Neuron (in vitro differentiated cells): ENCODE measurements at regions not wholly inside any gene's neighbourhood (a gene's known extent, or its start where the extent isn't known, plus 50 kb on each side); places are given as distances from the start of the nearest gene placed in this dataset.
"Not testable (repeated sequence)": the region's sequence is repeated elsewhere in the genome, so short reads cannot be mapped to it uniquely, and the experiment has no call there.

Source experiments
- H2AFZ ChIP-seq: one replicate; pipeline ENCODE4 v1.6.1; 2013; ENCODE audit warnings: low read depth, mild to moderate bottlenecking, inconsistent platforms, low read length, moderate library complexity
- H3K27me3 ChIP-seq: one replicate; pipeline ENCODE4 v1.6.1; 2013; ENCODE audit warnings: low read length; ENCODE audit not compliant: insufficient read depth
- H3K36me3 ChIP-seq: one replicate; pipeline ENCODE4 v1.6.1; 2013; ENCODE audit warnings: low read length; ENCODE audit not compliant: insufficient read depth
- H3K4me1 ChIP-seq: one replicate; pipeline ENCODE4 v1.6.1; 2013; ENCODE audit warnings: low read length; ENCODE audit not compliant: insufficient read depth
- H3K4me3 ChIP-seq: 2 replicates; pipeline ENCODE4 v1.5.1; 2013; ENCODE audit warnings: mild to moderate bottlenecking, low read length, moderate library complexity
- H3K9me3 ChIP-seq: one replicate; pipeline ENCODE4 v1.6.1; 2013; ENCODE audit warnings: low read length

GRCh38 chr16:29320274-29320999, 86.1 kb downstream of the NPIPB11 start:
- H3K27me3 ChIP-seq: no peaks in the 10 kb centered on the region
- H3K9me3 ChIP-seq: no peaks in the 10 kb centered on the region
- no peak overlapping the region for H2AFZ ChIP-seq
- H3K4me1 ChIP-seq: peaks cover 43% of the 10 kb centered on the region
- H3K4me3 ChIP-seq: no peak overlapping the region
- no peaks in the 10 kb centered on the region for H3K36me3 ChIP-seq

DNA sequence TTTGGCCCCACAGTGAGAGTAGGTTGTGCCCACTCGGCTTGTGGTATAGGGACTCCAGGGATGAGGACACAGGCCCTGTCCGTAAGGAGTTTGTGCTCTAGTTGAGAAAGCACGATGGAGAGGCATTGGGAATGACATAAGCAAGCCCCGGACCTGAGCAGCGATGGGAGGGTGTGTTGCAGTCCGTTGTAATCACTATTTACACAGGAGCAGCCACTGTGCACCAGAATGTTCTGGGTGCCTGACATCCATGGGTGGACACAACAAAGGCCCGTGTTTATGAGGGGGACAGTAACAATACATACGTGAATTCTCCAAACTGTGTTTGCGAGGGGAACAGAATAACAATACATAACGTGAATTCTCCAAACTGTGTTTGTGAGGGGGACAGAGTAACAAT, 86.8 kb downstream of the NPIPB11 start:
- H3K27me3 ChIP-seq: no peaks in the 10 kb centered on the region
- H3K4me3 ChIP-seq: no peak overlapping the region
- H3K36me3 ChIP-seq: no peaks in the 10 kb centered on the region
- no peak overlapping the region for H2AFZ ChIP-seq
- H3K4me1 ChIP-seq: peaks cover 43% of the 10 kb centered on the region
- no peaks in the 10 kb centered on the region for H3K9me3 ChIP-seq

DNA sequence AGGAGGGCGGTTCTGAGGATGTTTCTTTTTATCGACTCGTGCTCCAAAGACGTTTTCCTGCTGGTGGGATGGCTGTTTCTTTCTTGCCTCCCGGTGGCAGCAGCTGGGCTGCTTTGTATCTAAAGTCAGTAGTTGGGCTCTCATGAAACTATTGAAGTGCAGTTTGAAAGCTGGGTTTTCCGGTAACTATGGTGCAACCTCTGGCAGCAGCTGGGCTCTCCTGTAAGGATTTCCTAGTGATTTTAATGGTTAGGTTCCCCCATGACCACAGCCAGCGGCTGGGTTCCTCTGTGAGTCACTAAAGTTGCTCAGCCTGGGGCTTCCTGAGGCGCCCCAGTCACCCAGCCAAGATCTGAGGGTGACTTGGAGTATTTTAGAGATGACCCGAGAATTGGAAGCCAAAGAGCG, 87.9 kb downstream of the NPIPB11 start:
- H3K4me1 ChIP-seq: peaks cover 43% of the 10 kb centered on the region
- not testable (repeated sequence) for H3K9me3 ChIP-seq, H3K27me3 ChIP-seq, H2AFZ ChIP-seq, H3K4me3 ChIP-seq, H3K36me3 ChIP-seq

DNA sequence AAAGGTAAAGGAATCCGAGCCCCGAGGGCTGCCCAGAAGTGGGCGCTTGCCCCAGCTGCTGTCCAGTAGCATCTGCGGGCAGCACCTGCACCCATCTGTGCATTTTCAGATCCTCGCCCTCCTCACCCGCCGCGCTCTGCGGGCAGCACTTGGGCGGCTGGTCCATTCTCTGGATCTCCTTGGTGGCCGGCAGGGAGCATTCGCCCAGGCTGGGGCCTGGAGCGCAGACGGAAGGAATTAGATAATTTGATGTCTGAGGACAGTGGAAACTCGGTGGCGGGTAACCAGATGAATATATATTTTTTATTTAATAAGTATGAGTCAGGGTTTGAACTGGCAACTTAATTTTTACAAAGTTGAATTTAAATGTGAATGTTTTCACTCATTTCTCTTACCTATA, 88.5 kb downstream of the NPIPB11 start:
- Histone ChIP-seq H3K4me3 (no peak overlapping the region), H3K9me3 (no peaks in the 10 kb centered on the region), H2AFZ (no peak overlapping the region), H3K27me3 (no peaks in the 10 kb centered on the region), H3K4me1 (peaks cover 43% of the 10 kb centered on the region), H3K36me3 (no peaks in the 10 kb centered on the region)

DNA sequence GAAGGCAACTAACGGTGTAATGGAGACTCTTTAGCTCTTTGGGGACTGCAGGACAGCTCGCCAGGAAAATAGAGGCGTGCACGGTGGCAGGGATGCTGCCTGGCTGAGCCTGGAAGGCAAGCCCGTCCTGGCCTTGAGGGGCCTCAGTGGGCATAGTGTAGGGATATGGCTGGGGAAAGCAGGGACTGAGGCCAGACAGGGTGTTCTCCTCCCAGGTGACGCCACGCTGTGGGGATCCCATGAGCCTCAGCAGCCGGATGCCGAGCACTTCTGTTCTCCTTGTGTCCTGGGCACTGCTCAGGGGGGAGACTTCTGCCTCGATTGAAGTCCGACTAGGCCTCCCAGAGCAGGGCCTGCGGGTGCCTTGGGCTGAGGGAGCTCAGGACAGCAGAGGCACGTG, 89.2 kb downstream of the NPIPB11 start:
- peaks cover 43% of the 10 kb centered on the region for H3K4me1 ChIP-seq

GRCh38 chr16:29316761-29317183, 89.7 kb downstream of the NPIPB11 start:
- Histone ChIP-seq H3K4me1 (peaks cover 42% of the 10 kb centered on the region), H3K27me3 (no peaks in the 10 kb centered on the region), H2AFZ (no peak overlapping the region), H3K36me3 (no peaks in the 10 kb centered on the region), H3K4me3 (no peak overlapping the region), H3K9me3 (no peaks in the 10 kb centered on the region)

More for the DNA sequence above, 89.2 kb downstream of the NPIPB11 start:
- Histone ChIP-seq H3K4me3 (no peak overlapping the region), H2AFZ (no peak overlapping the region), H3K9me3 (no peaks in the 10 kb centered on the region), H3K27me3 (no peaks in the 10 kb centered on the region), H3K36me3 (no peaks in the 10 kb centered on the region)

DNA sequence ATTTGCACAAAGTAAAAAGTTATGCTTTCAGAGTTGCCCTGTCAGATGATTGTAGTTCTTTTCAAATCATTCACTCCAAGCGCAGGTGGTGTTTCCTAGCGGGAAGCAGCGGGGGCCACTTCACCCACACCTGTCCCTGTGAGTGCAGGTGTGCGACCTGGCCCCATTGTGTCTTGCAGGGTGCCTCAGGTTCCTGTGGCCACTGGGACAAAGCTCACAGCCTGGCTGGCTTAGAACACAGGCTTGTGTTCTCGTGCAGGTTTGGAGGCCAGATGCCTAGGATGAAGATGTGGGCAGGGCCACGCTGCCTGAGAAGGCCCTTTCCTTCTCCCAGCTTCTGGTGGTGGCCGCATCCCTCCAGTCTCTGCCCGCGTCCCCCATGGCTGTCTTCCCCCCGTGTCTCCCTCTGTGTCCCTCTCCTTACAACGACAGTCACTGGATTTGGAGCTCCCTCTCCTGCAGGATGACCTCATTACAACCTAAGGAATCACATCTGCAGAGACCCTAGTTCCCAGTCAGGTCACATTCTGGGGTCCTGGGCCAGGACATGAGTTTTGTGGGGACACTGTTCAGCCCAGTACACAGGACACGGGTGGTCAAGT, 90.5 kb downstream of the NPIPB11 start:
- H2AFZ ChIP-seq: no peak overlapping the region
- peaks cover 35% of the 10 kb centered on the region for H3K4me1 ChIP-seq
- no peak overlapping the region for H3K4me3 ChIP-seq
- no peaks in the 10 kb centered on the region for H3K27me3 ChIP-seq
- H3K9me3 ChIP-seq: no peaks in the 10 kb centered on the region
- H3K36me3 ChIP-seq: no peaks in the 10 kb centered on the region

DNA sequence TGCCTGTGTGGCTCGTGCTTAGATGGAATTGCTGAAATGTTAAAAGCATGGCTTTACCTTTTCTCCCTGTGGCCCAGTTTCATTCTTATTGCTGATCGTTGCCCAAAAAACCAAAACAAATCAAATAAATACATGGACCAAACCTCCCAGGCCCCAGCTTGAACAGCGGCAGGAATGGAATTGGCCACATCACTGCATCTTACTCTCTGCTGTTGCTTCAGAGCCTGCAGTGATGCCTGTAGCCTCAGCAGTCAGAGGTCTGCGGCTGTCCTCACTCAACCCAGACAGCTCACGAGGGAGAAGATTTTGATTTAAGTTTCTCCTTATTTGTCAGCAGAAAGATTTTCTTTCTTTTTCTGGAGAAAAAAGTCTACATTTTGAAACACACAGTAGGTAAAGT, 91.5 kb downstream of the NPIPB11 start:
- peaks cover 26% of the 10 kb centered on the region for H3K4me1 ChIP-seq
- no peak overlapping the region for H2AFZ ChIP-seq
- H3K27me3 ChIP-seq: no peaks in the 10 kb centered on the region
- no peak overlapping the region for H3K4me3 ChIP-seq
- H3K9me3 ChIP-seq: no peaks in the 10 kb centered on the region
- H3K36me3 ChIP-seq: no peaks in the 10 kb centered on the region

DNA sequence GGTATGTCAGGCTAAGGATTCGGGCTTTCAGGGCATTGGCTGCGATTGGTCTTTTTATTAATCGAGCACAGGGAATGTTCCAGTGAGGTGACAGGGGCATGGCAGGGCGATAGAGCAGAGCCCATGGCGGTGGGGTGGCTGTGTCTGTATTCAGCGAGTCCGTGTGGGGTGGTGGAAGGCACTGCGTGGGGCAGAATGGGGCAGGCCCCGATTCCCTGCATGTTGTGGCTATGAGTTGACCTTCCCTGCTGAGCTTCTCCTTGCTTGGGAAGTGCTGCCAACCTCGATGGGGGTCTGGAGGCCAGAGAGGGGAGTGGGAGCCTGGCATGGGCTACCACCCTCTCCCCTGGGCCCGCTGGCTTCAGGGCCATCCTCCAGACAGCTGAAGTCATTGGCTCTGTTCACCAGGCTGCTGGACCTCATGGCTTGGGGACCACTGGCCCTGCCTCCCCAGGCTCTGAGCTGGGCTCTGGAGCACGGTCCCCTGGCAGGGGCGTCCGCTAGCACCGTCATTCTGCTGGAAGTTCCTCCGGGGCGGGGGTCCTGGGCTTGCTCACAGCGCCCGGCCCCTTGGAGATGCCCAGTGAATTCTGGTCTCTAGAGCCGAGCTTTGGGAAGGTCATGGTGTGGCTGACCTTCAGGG, 92.1 kb downstream of the NPIPB11 start:
- no peak overlapping the region for H2AFZ ChIP-seq
- H3K4me1 ChIP-seq: peaks cover 22% of the 10 kb centered on the region
- H3K9me3 ChIP-seq: no peaks in the 10 kb centered on the region

GRCh38 chr16:29313559-29314048, 92.9 kb downstream of the NPIPB11 start:
- Histone ChIP-seq H3K4me1 (peaks cover 14% of the 10 kb centered on the region), H3K36me3 (no peaks in the 10 kb centered on the region), H3K9me3 (no peaks in the 10 kb centered on the region), H2AFZ (no peak overlapping the region), H3K27me3 (no peaks in the 10 kb centered on the region), H3K4me3 (no peak overlapping the region)

More for the DNA sequence above, 92.1 kb downstream of the NPIPB11 start:
- Histone ChIP-seq H3K27me3 (no peaks in the 10 kb centered on the region), H3K4me3 (no peak overlapping the region), H3K36me3 (no peaks in the 10 kb centered on the region)

- Histone ChIP-seq H3K27me3 (no peaks in the 10 kb centered on the region), H3K9me3 (no peaks in the 10 kb centered on the region), H2AFZ (no peak overlapping the region), H3K36me3 (no peaks in the 10 kb centered on the region), H3K4me3 (no peak overlapping the region), H3K4me1 (peaks cover 11% of the 10 kb centered on the region)
Observed at GRCh38 chr16:29312835-29313558, 93.5 kb downstream of the NPIPB11 start.

DNA sequence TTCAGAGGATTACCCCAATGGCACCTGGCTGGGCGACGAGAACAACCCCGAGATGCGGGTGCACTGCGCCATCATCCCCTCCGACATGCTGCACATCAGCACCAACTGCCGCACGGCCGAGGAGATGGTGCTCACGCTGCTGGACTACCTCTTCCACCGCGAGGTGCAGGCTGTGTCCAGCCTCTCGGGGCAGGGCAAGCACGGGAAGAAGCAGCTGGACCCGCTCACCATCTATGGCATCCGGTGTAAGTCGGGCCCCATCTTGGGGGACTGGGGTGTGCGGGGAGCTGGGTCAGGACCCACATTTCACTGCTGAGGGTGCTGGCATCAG, 94.2 kb downstream of the NPIPB11 start:
- H2AFZ ChIP-seq, H3K36me3 ChIP-seq, H3K9me3 ChIP-seq, H3K4me3 ChIP-seq, H3K4me1 ChIP-seq, H3K27me3 ChIP-seq: not testable (repeated sequence)
